K562 (cell line): ENCODE measurements at regions not wholly inside any gene's neighbourhood (a gene's known extent, or its start where the extent isn't known, plus 50 kb on each side); places are given as distances from the start of the nearest gene placed in this dataset.

Experiments
- ATAC-seq: fragments of 200-7000 bp; cut with Tn5 transposase; 3 replicates; pipeline ENCODE4 v1.9.1; 2020; ENCODE audit warnings: moderate library complexity
- BruUV-seq: library from RNA; stranded (reverse); fragments of 400-500 nt; replicated peaks from 2 replicates; lab custom pipeline; 2021; lab: Mats Ljungman, UMichigan
- CTCF ChIA-PET: fragments of 300-600 bp; formaldehyde crosslinking; extraction: SDS; loops from one replicate; lab custom pipeline; 2021; ENCODE audit warnings: low intra/inter-chr PET ratio; lab: Yijun Ruan, JAX
- POLR2A ChIA-PET: fragments of 300-600, 350-650 bp; sonication (Branson Sonifier 250); formaldehyde crosslinking; extraction: SDS; loops from one replicate; lab custom pipeline; 2021; ENCODE audit warnings: antibody characterized with exemption, inconsistent platforms; lab: Yijun Ruan, JAX
- DNase-seq, 4 experiments: peaks; one replicate each; pipeline versions ENCODE4 v3.0.0 to v3.0.0-alpha.2; 2011 to 2018; ENCODE audit warnings: low spot score in 3 of 4, mixed read lengths in 3 of 4; ENCODE audit errors: extremely low read depth in 1 of 4
- FAIRE-seq: peaks from 2 replicates; lab custom pipeline; 2011; peaks lifted over from hg19 to GRCh38; lab: Jason Lieb, UNC
- H2AFZ ChIP-seq: 2 replicates; pipeline ENCODE4 v1.6.0; 2011; ENCODE audit warnings: low read depth, low read length, control low read depth, inconsistent platforms
- H3K27ac ChIP-seq: fragments of 200-600 bp; 3 replicates; pipeline ENCODE4 v1.8.0; 2011; ENCODE audit warnings: low read depth, mild to moderate bottlenecking, control low read depth, inconsistent platforms, low read length, moderate library complexity, mixed read lengths; ENCODE audit errors: extremely low read depth
- H3K27me3 ChIP-seq, 2 experiments: fragments of 300-600 bp in 1 of 2; 2 replicates in 1 of 2; 3 replicates in 1 of 2; pipeline versions ENCODE4 v1.6.0 to v1.8.0; 2011; ENCODE audit warnings: inconsistent platforms in 2 of 2, low read length in 2 of 2, mild to moderate bottlenecking in 1 of 2, mixed read lengths in 1 of 2, moderate library complexity in 1 of 2; ENCODE audit not compliant: control insufficient read depth in 2 of 2, insufficient read depth in 2 of 2
- H3K36me3 ChIP-seq: fragments of 300-600 bp; 3 replicates; pipeline ENCODE4 v1.8.0; 2011; ENCODE audit warnings: mild to moderate bottlenecking, low read length, inconsistent platforms; ENCODE audit not compliant: control insufficient read depth, insufficient read depth
- H3K4me1 ChIP-seq, 2 experiments: fragments of 200-600 bp in 1 of 2; replicated peaks in 1 of 2; 2 replicates in 1 of 2; 3 replicates in 1 of 2; pipeline versions ENCODE4 v1.5.1 to v1.8.0; 2011; ENCODE audit warnings: inconsistent platforms in 2 of 2, low read length in 2 of 2, mild to moderate bottlenecking in 1 of 2, mixed read lengths in 1 of 2, moderate library complexity in 1 of 2; ENCODE audit not compliant: control insufficient read depth in 2 of 2, insufficient read depth in 2 of 2
- H3K4me2 ChIP-seq: 2 replicates; pipeline ENCODE4 v1.6.1; 2011; ENCODE audit warnings: low read length, control low read depth, inconsistent platforms, mixed read lengths; ENCODE audit not compliant: insufficient read depth
- H3K4me3 ChIP-seq: fragments of 200-600 bp; sonication (generic), shearing (Covaris generic); 2 replicates; pipeline ENCODE4 v1.5.1; 2016; ENCODE audit warnings: control low read depth, inconsistent platforms
- H3K79me2 ChIP-seq: fragments of 200-600 bp; 3 replicates; pipeline ENCODE4 v1.8.0; 2011; ENCODE audit warnings: low read length, inconsistent platforms; ENCODE audit not compliant: control insufficient read depth, insufficient read depth
- H3K9ac ChIP-seq, 2 experiments: 2 replicates each; pipeline versions ENCODE4 v1.6.0 to v1.6.1; 2011; ENCODE audit warnings: low read depth in 2 of 2, low read length in 2 of 2, control low read depth in 1 of 2, inconsistent platforms in 1 of 2, mild to moderate bottlenecking in 1 of 2, mixed read lengths in 1 of 2; ENCODE audit not compliant: insufficient read depth in 1 of 2
- H3K9me1 ChIP-seq: one replicate; pipeline ENCODE4 v1.6.0; 2011; ENCODE audit warnings: inconsistent platforms, mild to moderate bottlenecking, low read length, moderate library complexity; ENCODE audit not compliant: control insufficient read depth, insufficient read depth
- H3K9me3 ChIP-seq: replicated peaks from 2 replicates; pipeline ENCODE4 v1.5.1; 2011; ENCODE audit warnings: low read depth, low read length, inconsistent platforms; ENCODE audit not compliant: control insufficient read depth, insufficient read depth
- H4K20me1 ChIP-seq: replicated peaks from 2 replicates; pipeline ENCODE4 v1.6.1; 2011; ENCODE audit warnings: low read length, inconsistent platforms, mixed read lengths; ENCODE audit not compliant: control insufficient read depth, insufficient read depth
- ARID3A ChIP-seq: IDR thresholded peaks from 2 replicates; pipeline ENCODE4 v1.6.1; 2012; ENCODE audit warnings: low read depth, low read length, improper control_type of control experiment, borderline replicate concordance
- CEBPG ChIP-seq, 3 experiments: fragments of 200-800 bp in 1 of 3; sonication (Bioruptor generic) in 1 of 3; sonication (generic) in 1 of 3; formaldehyde crosslinking in 1 of 3; IDR thresholded peaks in 2 of 3; conservative IDR thresholded peaks in 1 of 3; 2 replicates each; pipeline versions ENCODE4 v1.6.1 to v1.8.0; 2016 to 2022; ENCODE audit warnings: missing compliant biosample characterization in 2 of 3, missing genetic modification characterization in 2 of 3, mild to moderate bottlenecking in 1 of 3, missing genetic modification reagents in 1 of 3
- DDX20 ChIP-seq: fragments of 450-650 bp; IDR thresholded peaks from 2 replicates; pipeline ENCODE4 v1.6.1; 2016; ENCODE audit warnings: missing genetic modification characterization, low read depth, mild to moderate bottlenecking, missing compliant biosample characterization, moderate library complexity
- FOXJ2 ChIP-seq: fragments of 200-800 bp; sonication (Bioruptor generic); IDR thresholded peaks from 2 replicates; pipeline ENCODE4 v1.6.1; 2016; ENCODE audit warnings: missing genetic modification characterization, missing compliant biosample characterization
- HNRNPL ChIP-seq: fragments of 200-400 bp; formaldehyde crosslinking; IDR thresholded peaks from 2 replicates; pipeline ENCODE4 v1.6.1; 2017; ENCODE audit warnings: low read depth, mild to moderate bottlenecking, low read length
- HOXB6 ChIP-seq: fragments of 250-450 bp; sonication (Bioruptor Pico); IDR thresholded peaks from 2 replicates; pipeline ENCODE4 v1.5.1; 2022; ENCODE audit warnings: mild to moderate bottlenecking, borderline replicate concordance
- NCOA4 ChIP-seq: fragments of 450-650 bp; IDR thresholded peaks from 2 replicates; pipeline ENCODE4 v1.6.1; 2018; ENCODE audit warnings: mild to moderate bottlenecking; ENCODE audit not compliant: partially characterized antibody
- PML ChIP-seq: IDR thresholded peaks from 2 replicates; pipeline ENCODE4 v1.6.1; 2012; ENCODE audit warnings: low read length, inconsistent platforms
- POU5F1 ChIP-seq: fragments of 150-350 bp; IDR thresholded peaks from 2 replicates; pipeline ENCODE4 v1.6.1; 2014; ENCODE audit warnings: borderline replicate concordance, low read length, low read depth, mild to moderate bottlenecking; ENCODE audit not compliant: partially characterized antibody
- PTBP1 ChIP-seq: fragments of 200-400 bp; formaldehyde crosslinking; IDR thresholded peaks from 2 replicates; pipeline ENCODE4 v1.6.1; 2017; ENCODE audit warnings: low read depth, low read length
- RAD21 ChIP-seq, 2 experiments: fragments of 250-450 bp in 1 of 2; fragments of 450-650 bp in 1 of 2; sonication (Bioruptor Pico) in 1 of 2; formaldehyde crosslinking in 1 of 2; IDR thresholded peaks in 1 of 2; conservative IDR thresholded peaks in 1 of 2; 2 replicates each; pipeline versions ENCODE4 v1.4.0 to v1.8.0; 2020 to 2022; ENCODE audit warnings: mild to moderate bottlenecking in 2 of 2, moderate library complexity in 1 of 2
- THAP12 ChIP-seq: fragments of 250-450 bp; sonication (Bioruptor Pico); IDR thresholded peaks from 2 replicates; pipeline ENCODE4 v1.9.0; 2021; ENCODE audit warnings: mild to moderate bottlenecking, inconsistent platforms
- ZFPM2 ChIP-seq: fragments of 250-450 bp; sonication (Bioruptor Pico); IDR thresholded peaks from 2 replicates; pipeline ENCODE4 v1.5.1; 2022; ENCODE audit warnings: mild to moderate bottlenecking
- ZNF311 ChIP-seq: fragments of 250-450 bp; sonication (Bioruptor Pico); IDR thresholded peaks from 2 replicates; pipeline ENCODE4 v1.4.0; 2020; ENCODE audit warnings: mild to moderate bottlenecking, moderate library complexity
- ZNF717 ChIP-seq: fragments of 250-450 bp; sonication (Bioruptor Pico); IDR thresholded peaks from 2 replicates; pipeline ENCODE4 v1.5.0; 2021
- ZNF76 ChIP-seq: fragments of 250-450 bp; sonication (Bioruptor Pico); IDR thresholded peaks from 2 replicates; pipeline ENCODE4 v1.4.0; 2020; ENCODE audit warnings: mild to moderate bottlenecking, moderate library complexity, borderline replicate concordance
- WGBS: fragments of 100-300 bp; shearing (Covaris generic); methylation state at CpG from one replicate; pipeline ENCODE4 v1.1.6; 2016; ENCODE audit warnings: low coverage, mixed read lengths; ENCODE audit not compliant: insufficient coverage; ENCODE audit errors: missing lambda C conversion rate; 5-methylcytosine and 5-hydroxymethylcytosine counted together
- in situ Hi-C: fragments of 300-500 bp; cut with MboI; formaldehyde crosslinking; loops from 4 replicates; pipeline ENCODE4 v1.15.0; 2018; ENCODE audit warnings: inconsistent platforms, mixed read lengths
- intact Hi-C: fragments of 100-400 bp; cut with micrococcal nuclease; formaldehyde crosslinking; loops from 2 replicates; pipeline ENCODE4 v1.14.2; 2022

GRCh38 chr2:126448611-126449010, 207.3 kb upstream of the GYPC start:
- Histone ChIP-seq H3K9ac (no peak overlapping the region), H3K4me3 (no peak overlapping the region), H3K36me3 (no peaks in the 10 kb centered on the region), H4K20me1 (no peaks in the 10 kb centered on the region), H3K9me3 (no peaks in the 10 kb centered on the region), H3K9me1 (no peaks in the 10 kb centered on the region), H3K27me3 (no peaks in the 10 kb centered on the region), H3K79me2 (no peaks in the 10 kb centered on the region), H3K4me1 (no peaks in the 10 kb centered on the region)
- ChIA-PET CTCF (no interaction called here), POLR2A (no interaction called here)
- WGBS = 0% methylated on average over 5 of the region's 5 CpGs
- no peak for FAIRE-seq
- no peak for DNase-seq
- ATAC-seq = no peak
- in situ Hi-C loops (no loop called here), intact Hi-C loops (no loop called here)
- no peak for TF ChIP-seq ZNF717 (CRISPR knock-in tag)
- TF ChIP-seq DDX20 (tag) = no peak
- TF ChIP-seq CEBPG (CRISPR knock-in tag; IDR thresholded peaks at IDR 0.05) = no peak
- TF ChIP-seq CEBPG (tag; conservative IDR thresholded peaks at IDR 0.05 in 1 of 2, IDR thresholded peaks at IDR 0.05 in 1 of 2) = no peak
- no peak for TF ChIP-seq THAP12
- TF ChIP-seq HNRNPL = no peak
- TF ChIP-seq RAD21 (CRISPR knock-in tag; conservative IDR thresholded peaks at IDR 0.05 in 1 of 2, IDR thresholded peaks at IDR 0.05 in 1 of 2) = no peak
- TF ChIP-seq ZNF311 (CRISPR knock-in tag) = no peak
- no peak for TF ChIP-seq HOXB6
- TF ChIP-seq POU5F1 = no peak
- no peak for TF ChIP-seq ZNF76
- no peak for TF ChIP-seq ARID3A
- TF ChIP-seq NCOA4 = no peak
- TF ChIP-seq PTBP1 = no peak
- no peak for TF ChIP-seq ZFPM2 (CRISPR knock-in tag)
- no peak for TF ChIP-seq FOXJ2 (tag)
- no peak for TF ChIP-seq PML
- TF ChIP-seq, all 486 proteins: peak for 0
- BruUV-seq = no TSS peak
- Histone ChIP-seq H3K27ac (no peak overlapping the region), H2AFZ (no peak overlapping the region), H3K4me2 (no peak overlapping the region)
